Muscle layer of duodenum (tissue), 2 donors: ENCODE measurements at regions not wholly inside any gene's neighbourhood (a gene's known extent, or its start where the extent isn't known, plus 50 kb on each side); places are given as distances from the start of the nearest gene placed in this dataset.

Experiments
- H3K27ac ChIP-seq: one replicate; pipeline ENCODE4 v1.7.0; 2013; ENCODE audit warnings: mild to moderate bottlenecking, low read length
- H3K27me3 ChIP-seq: one replicate; pipeline ENCODE4 v1.7.0; 2013; ENCODE audit warnings: low read depth, mild to moderate bottlenecking, control low read depth, low read length
- H3K36me3 ChIP-seq, 2 donors: one replicate each; pipeline ENCODE4 v1.7.0; 2013; ENCODE audit warnings: low read length in 2 of 2, control low read depth in 1 of 2, mild to moderate bottlenecking in 1 of 2; ENCODE audit not compliant: insufficient read depth in 2 of 2, control insufficient read depth in 1 of 2
- H3K4me1 ChIP-seq, 2 donors: one replicate each; pipeline ENCODE4 v1.7.0; 2013; ENCODE audit warnings: low read length in 2 of 2, mild to moderate bottlenecking in 2 of 2, control low read depth in 1 of 2, moderate library complexity in 1 of 2; ENCODE audit not compliant: insufficient read depth in 2 of 2, control insufficient read depth in 1 of 2
- H3K4me3 ChIP-seq, 2 donors: one replicate each; pipeline ENCODE4 v1.7.0; 2013; ENCODE audit warnings: low read length in 2 of 2, low read depth in 1 of 2, mild to moderate bottlenecking in 1 of 2
- H3K9me3 ChIP-seq, 2 donors: one replicate each; pipeline ENCODE4 v1.7.0; 2013; ENCODE audit warnings: low read length in 2 of 2, control low read depth in 1 of 2, mild to moderate bottlenecking in 1 of 2; ENCODE audit not compliant: control insufficient read depth in 1 of 2
- donor health status: healthy.

DNA sequence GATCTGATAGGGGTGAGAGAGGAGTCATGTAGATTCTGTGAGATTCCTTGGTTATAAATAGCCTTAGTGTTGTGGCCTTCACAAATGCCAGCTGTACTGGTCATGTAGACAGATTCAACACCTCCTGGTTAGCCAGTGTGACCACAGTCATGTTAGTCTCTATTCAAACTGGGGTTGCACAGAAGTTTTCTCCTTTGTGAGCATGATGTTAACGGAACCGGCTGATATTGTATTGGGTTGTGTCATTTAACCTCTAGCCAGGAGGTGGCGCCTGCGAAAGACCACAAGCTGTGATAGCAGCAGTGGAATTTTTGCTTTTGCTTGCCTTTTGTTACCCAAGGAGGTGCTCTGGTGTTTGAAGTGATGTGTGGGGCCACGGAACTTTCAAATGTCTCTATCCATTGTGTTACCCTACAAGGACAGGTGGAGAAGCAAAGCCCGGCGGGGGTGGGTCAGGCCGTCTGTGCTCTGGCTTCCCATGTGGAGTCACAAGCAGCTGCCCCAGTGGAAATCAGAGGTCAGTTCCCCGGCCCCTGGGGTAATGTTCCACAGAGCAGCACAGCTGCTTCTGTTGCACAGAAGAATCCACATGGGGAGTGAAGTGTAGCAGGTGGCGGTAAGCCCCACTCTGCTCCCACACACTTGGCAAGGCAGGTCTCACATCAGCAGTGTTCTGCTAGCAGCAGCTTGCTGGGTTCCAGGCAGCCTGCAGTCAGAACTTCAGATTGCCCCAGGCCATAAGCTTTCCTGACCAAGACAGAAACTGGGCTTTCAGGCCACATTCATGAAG, 112.6 kb downstream of the ADAMTS1 start:
- H3K27ac ChIP-seq, result no peak overlapping the region
- no peak overlapping the region for H3K4me3 ChIP-seq
- H3K4me1 ChIP-seq, result no peaks in the 10 kb centered on the region
- H3K36me3 ChIP-seq, result no peaks in the 10 kb centered on the region
- H3K27me3 ChIP-seq, result no peaks in the 10 kb centered on the region
- H3K9me3 ChIP-seq, result no peaks in the 10 kb centered on the region

DNA sequence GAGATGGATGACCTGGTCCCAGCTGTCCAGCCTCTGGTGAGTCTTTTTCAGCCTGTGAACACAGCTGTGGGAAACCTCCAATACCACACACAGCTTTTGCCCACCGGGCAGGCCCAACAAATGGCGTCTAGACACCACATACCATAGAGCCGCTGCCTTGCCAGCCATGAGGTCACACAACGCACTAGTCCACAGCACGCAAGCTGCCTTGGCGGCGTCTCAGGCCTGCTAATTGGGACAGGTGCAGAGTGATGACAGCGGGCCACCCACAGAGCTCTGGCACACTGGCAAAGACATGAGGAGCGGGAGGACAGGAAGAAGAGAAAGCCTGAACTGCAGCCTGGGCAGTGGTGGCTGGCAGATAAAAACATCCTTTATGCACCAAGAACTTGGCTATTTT, 125.5 kb downstream of the ADAMTS1 start:
- Histone ChIP-seq H3K36me3 (no peaks in the 10 kb centered on the region), H3K27me3 (no peaks in the 10 kb centered on the region), H3K4me3 (no peak overlapping the region), H3K27ac (no peak overlapping the region), H3K9me3 (no peaks in the 10 kb centered on the region), H3K4me1 (peaks cover 0 to 6% of the 10 kb centered on the region in 2 donors)

DNA sequence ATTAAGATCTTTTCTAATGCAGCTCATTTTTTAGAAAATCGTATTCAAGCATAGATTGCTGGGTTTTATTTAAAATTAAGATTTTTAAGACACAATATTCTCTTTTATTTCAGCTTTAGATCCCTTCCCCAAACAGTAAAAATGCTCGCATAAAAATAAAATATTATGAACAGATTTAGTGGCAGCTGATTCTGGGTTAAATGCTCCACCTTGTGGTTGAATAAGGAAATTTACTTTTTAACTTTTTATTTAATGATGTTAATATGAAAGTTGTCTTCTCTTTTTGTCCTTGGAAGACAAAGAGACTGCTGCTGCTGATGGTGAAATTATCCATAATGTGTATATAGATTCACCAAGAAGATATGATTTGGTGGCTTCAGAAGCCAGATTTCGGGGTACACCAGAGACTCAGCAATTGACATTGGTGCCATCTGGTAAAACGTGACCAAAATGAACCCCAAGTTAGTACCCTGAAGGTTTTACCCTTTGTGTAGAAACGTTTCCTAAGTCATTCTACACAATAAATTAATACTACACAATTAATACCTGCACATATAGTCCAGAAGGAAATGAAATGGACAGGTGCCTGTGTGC, 128.0 kb downstream of the ADAMTS1 start:
- H3K36me3 ChIP-seq, result no peaks in the 10 kb centered on the region
- peaks cover 0 to 6% of the 10 kb centered on the region in 2 donors for H3K4me1 ChIP-seq
- no peak overlapping the region for H3K27ac ChIP-seq
- H3K4me3 ChIP-seq, result no peak overlapping the region
- no peaks in the 10 kb centered on the region for H3K27me3 ChIP-seq
- no peaks in the 10 kb centered on the region for H3K9me3 ChIP-seq

DNA sequence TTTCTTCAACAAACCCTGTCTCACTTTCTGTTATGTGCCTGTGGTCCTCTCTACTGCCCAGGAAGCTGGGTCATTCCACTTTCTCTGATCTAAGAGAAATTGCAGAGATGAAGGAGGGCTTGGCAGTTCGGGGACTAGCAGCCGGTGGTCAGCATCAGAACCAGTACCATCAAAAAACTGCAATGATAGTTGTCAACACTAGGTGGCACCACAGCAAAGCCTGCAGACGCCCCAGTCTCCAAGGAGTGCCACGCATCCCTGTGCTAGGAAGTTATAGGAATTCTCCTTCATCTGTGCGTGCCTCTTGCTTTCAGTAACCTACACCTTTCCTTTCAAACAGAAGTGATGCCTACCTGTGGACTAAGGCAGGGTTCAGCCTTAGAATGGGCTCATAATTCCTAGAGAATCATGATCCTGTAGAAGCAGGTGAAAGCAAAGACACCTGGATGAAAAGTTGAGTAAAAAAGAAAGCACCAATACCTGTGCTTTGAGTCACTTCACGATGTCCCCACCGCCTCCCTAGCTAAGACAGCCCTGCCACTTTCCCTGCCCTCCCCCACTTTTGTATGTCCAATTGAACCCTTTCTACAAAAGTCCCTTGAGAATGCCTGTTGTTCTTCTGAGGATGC, 129.2 kb downstream of the ADAMTS1 start:
- Histone ChIP-seq H3K27ac (no peak overlapping the region), H3K9me3 (no peaks in the 10 kb centered on the region), H3K4me3 (no peak overlapping the region), H3K4me1 (peaks cover 0 to 6% of the 10 kb centered on the region in 2 donors), H3K36me3 (no peaks in the 10 kb centered on the region), H3K27me3 (no peaks in the 10 kb centered on the region)

DNA sequence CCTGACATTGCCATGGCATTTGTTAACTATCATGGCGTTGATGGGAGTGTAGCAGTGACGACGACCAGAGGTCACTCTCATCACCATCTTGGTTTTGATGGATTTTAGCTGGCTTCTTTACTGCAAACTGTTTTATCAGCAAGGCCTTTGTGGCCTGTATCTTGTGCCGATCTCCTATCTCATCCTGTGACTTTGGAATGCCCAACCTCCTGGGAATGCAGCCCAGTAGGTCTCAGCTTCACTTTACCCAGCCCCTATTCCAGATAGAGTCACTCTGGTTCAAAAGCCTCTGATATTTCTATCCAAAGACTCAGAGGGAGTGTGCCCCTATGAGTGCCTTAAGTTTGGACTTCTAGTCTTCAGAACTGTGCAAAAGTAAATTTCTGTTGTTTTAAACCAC, 130.1 kb downstream of the ADAMTS1 start:
- no peaks in the 10 kb centered on the region for H3K27me3 ChIP-seq
- no peaks in the 10 kb centered on the region for H3K9me3 ChIP-seq
- H3K4me3 ChIP-seq, result no peak overlapping the region
- no peak overlapping the region for H3K27ac ChIP-seq
- H3K4me1 ChIP-seq, result peaks cover 0 to 6% of the 10 kb centered on the region in 2 donors
- no peaks in the 10 kb centered on the region for H3K36me3 ChIP-seq

DNA sequence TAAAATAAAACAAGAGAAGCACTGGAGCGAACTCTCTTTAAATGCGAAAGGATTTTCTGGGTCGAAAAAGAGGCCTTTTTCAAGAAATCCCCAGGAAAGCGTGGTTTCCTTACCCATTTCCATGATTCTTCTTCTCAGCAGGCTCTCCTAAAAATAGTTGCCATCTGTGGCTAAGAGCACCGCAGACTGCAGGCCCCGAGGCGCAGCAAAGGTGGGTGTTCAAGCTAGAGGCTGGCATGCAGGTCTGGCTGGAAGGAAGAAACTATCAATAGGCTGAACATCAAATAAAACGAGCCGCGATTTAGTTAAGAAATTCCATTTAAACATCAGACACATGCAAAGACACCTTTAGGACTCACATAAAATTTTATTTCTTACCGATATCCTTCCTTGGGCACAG, 135.1 kb downstream of the ADAMTS1 start:
- no peaks in the 10 kb centered on the region for H3K36me3 ChIP-seq
- H3K4me3 ChIP-seq, result no peak overlapping the region
- H3K4me1 ChIP-seq, result no peaks in the 10 kb centered on the region
- H3K27me3 ChIP-seq, result no peaks in the 10 kb centered on the region
- no peaks in the 10 kb centered on the region for H3K9me3 ChIP-seq
- no peak overlapping the region for H3K27ac ChIP-seq

DNA sequence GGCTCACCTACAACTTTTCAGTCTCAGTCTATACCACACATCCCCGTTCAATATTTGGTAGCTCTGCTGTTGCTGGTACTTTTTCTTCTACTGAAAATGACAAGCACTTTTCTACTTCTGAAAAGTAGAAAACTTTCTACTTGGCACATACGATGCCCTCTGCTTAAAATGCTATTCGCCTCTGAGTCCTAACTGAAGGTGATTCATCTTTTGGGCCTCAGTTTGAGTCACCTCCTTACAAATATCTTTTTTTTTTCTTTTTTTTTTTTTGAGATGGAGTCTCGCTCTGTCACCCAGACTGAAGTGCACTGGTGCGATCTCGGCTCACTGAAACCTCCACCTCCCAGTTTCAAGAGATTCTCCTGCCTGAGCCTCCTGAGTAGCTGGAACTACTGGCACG, 136.0 kb upstream of the CYYR1 start:
- no peaks in the 10 kb centered on the region for H3K36me3 ChIP-seq
- H3K9me3 ChIP-seq, result no peaks in the 10 kb centered on the region
- H3K27me3 ChIP-seq, result no peaks in the 10 kb centered on the region
- no peak overlapping the region for H3K4me3 ChIP-seq
- H3K27ac ChIP-seq, result no peak overlapping the region
- H3K4me1 ChIP-seq, result no peaks in the 10 kb centered on the region

DNA sequence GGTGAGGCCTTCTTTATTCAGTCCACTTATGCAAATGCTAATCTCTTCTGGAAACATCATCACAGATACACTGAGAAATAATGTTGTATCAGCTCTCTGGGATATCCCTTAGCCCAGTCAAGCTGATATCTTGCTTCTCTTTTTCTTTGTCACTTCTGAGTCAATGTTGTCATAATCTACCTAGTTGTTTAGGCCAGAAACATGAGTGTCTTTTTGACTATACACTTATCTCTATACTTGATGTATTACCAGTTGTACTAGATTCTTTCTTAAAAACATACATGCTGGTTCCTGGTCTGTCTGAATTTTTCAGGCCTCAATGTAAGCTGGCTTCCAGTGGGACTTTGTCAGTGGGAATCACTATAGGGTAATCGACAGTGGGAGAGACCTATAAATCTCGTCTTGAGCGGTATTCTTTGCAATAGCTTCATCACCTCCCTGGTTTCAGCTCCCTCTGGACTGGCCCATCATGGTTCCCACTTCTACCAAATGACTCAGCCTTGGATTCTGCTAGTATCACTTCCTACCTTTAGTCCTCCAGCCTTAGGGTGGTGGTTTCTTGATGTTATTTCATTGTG, 135.2 kb upstream of the CYYR1 start:
- Histone ChIP-seq H3K4me1 (no peaks in the 10 kb centered on the region), H3K27ac (no peak overlapping the region), H3K4me3 (no peak overlapping the region), H3K27me3 (no peaks in the 10 kb centered on the region), H3K36me3 (no peaks in the 10 kb centered on the region), H3K9me3 (no peaks in the 10 kb centered on the region)

DNA sequence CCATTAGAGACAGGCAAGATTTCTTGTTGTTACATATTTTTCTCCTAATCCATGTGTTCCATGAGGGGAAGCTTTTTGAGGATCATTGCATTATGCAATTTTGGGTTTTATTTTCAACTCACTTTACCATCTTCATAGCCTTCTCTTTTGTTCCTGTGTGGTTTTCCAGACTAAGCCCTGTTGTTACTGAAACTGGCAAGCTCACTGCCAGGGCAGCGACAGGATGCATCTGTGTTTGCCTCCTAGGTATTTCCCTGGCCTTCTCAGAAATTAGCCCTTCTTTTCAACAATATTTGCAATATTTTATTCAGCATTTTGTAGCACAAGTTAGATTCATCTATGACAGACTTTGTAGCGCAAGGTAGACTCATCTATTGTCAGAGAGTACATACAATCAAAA, 134.2 kb upstream of the CYYR1 start:
- no peaks in the 10 kb centered on the region for H3K4me1 ChIP-seq
- H3K27ac ChIP-seq, result no peak overlapping the region
- H3K9me3 ChIP-seq, result peaks cover 0 to 2% of the 10 kb centered on the region in 2 donors
- no peak overlapping the region for H3K4me3 ChIP-seq
- H3K27me3 ChIP-seq, result no peaks in the 10 kb centered on the region
- H3K36me3 ChIP-seq, result no peaks in the 10 kb centered on the region

DNA sequence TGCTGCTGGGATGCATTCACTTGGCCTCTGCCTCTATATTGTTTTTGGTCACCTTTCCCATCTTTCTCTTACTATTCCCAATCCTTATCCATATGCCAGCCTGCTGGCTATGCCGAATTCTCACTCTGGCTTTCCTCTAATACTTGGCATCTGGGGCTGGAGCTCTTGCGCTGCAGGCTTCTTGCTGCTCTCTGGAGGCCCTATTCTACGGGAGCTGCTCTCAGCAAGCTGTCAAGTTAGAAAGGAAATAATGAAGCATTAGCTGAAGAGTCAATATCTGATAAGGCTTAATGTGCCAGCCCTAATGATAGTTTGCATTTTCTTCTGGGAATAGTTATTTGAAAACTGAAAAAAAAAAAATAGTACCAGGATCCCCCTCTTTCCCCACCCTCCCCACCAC, 125.3 kb upstream of the CYYR1 start:
- H3K27ac ChIP-seq, result no peak overlapping the region
- H3K27me3 ChIP-seq, result no peaks in the 10 kb centered on the region
- no peaks in the 10 kb centered on the region for H3K36me3 ChIP-seq
- H3K4me1 ChIP-seq, result no peaks in the 10 kb centered on the region
- H3K9me3 ChIP-seq, result peaks cover 0 to 2% of the 10 kb centered on the region in 2 donors
- H3K4me3 ChIP-seq, result no peak overlapping the region

DNA sequence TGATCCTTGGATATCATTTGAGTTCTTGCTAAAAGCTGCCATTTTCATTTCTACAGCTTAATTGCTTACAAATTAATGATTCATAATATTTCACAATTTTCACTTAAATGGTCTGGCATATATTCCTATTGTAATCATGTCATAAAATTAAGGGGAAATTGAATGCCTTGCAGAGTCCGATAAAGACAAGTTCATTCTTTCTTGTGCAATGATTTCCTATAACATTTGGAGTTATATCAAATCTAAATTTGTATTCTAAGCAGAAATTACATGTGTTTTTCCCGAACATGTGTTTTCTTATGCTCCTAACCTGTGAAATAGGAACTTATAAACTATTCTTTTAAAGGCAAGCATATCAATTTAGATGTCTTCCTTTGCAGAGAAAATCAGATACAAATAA, 118.3 kb upstream of the CYYR1 start:
- peaks cover 0 to 3% of the 10 kb centered on the region in 2 donors for H3K9me3 ChIP-seq
- no peak overlapping the region for H3K27ac ChIP-seq
- no peak overlapping the region for H3K4me3 ChIP-seq
- H3K27me3 ChIP-seq, result no peaks in the 10 kb centered on the region
- no peaks in the 10 kb centered on the region for H3K36me3 ChIP-seq
- H3K4me1 ChIP-seq, result no peaks in the 10 kb centered on the region
